GM23338 (cell line): ENCODE measurements at regions not wholly inside any gene's neighbourhood (a gene's known extent, or its start where the extent isn't known, plus 50 kb on each side); places are given as distances from the start of the nearest gene placed in this dataset.

Experiments
- CREB1 ChIP-seq: fragments of 250-450 bp; sonication (Bioruptor Pico); IDR thresholded peaks from 2 replicates; pipeline ENCODE4 v1.5.0; 2020; ENCODE audit warnings: low read depth, mild to moderate bottlenecking, moderate library complexity
- EZH2 ChIP-seq: fragments of 200-600 bp; sonication (generic); IDR thresholded peaks from one replicate; pipeline ENCODE4 v1.8.0; 2017; ENCODE audit warnings: antibody characterized with exemption, mild to moderate bottlenecking, low read depth; ENCODE audit not compliant: unreplicated experiment
- EZH2phosphoT487 ChIP-seq: fragments of 200-600 bp; sonication (generic); IDR thresholded peaks from one replicate; pipeline ENCODE4 v1.8.1; 2018; ENCODE audit warnings: antibody characterized with exemption; ENCODE audit not compliant: unreplicated experiment
- JUNB ChIP-seq: IDR thresholded peaks from one replicate; pipeline ENCODE4 v1.6.1; 2016; ENCODE audit warnings: antibody characterized with exemption; ENCODE audit not compliant: unreplicated experiment
- NANOG ChIP-seq: IDR thresholded peaks from 2 replicates; pipeline ENCODE4 v1.6.1; 2016; ENCODE audit warnings: antibody characterized with exemption, borderline replicate concordance
- POLR2AphosphoS5 ChIP-seq: IDR thresholded peaks from 2 replicates; pipeline ENCODE4 v1.6.1; 2016; ENCODE audit warnings: antibody characterized with exemption, low read depth
- TF ChIP-seq, protein P1 (sequence below), 2 experiments: fragments of 200-600 bp in 1 of 2; sonication (generic) in 1 of 2; conservative IDR thresholded peaks; 2 replicates each; pipeline versions ENCODE4 v1.5.1 to v1.6.1; 2016 to 2017; ENCODE audit warnings: antibody characterized with exemption in 2 of 2, low read depth in 2 of 2, mild to moderate bottlenecking in 2 of 2, moderate library complexity in 1 of 2

DNA sequence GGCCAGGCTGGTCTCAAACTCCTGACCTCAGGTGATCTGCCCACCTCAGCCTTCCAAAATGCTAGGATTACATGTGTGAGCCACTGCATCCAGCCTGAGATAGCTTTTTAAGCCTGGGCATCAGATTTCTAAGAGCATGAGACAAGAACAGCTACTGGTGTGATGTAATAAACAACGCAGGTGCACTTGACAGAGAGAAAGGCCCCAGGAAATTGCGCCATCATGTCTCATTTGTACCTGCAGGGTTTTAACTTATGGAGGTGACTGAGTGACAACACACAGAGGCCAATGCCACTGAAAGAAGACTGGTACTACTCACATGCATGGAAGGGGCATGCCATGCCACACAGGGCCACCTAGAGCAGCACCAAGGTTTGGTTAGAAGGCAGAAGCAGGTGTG, 209.4 kb downstream of the SP3 start:
- no peak for TF ChIP-seq NANOG
- TF ChIP-seq, protein P1, sequence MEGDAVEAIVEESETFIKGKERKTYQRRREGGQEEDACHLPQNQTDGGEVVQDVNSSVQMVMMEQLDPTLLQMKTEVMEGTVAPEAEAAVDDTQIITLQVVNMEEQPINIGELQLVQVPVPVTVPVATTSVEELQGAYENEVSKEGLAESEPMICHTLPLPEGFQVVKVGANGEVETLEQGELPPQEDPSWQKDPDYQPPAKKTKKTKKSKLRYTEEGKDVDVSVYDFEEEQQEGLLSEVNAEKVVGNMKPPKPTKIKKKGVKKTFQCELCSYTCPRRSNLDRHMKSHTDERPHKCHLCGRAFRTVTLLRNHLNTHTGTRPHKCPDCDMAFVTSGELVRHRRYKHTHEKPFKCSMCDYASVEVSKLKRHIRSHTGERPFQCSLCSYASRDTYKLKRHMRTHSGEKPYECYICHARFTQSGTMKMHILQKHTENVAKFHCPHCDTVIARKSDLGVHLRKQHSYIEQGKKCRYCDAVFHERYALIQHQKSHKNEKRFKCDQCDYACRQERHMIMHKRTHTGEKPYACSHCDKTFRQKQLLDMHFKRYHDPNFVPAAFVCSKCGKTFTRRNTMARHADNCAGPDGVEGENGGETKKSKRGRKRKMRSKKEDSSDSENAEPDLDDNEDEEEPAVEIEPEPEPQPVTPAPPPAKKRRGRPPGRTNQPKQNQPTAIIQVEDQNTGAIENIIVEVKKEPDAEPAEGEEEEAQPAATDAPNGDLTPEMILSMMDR (conservative IDR thresholded peaks at IDR 0.05; ENCODE audit: low read depth in 2 of 2) = no peak
- TF ChIP-seq POLR2AphosphoS5 = no peak
- TF ChIP-seq EZH2 = no peak
- TF ChIP-seq EZH2phosphoT487 = no peak
- no peak for TF ChIP-seq CREB1
- TF ChIP-seq JUNB = no peak
